NT2/D1 (cell line): ENCODE measurements at regions not wholly inside any gene's neighbourhood (a gene's known extent, or its start where the extent isn't known, plus 50 kb on each side); places are given as distances from the start of the nearest gene placed in this dataset.

ENCODE experiments used
- DNase-seq: peaks from one replicate; pipeline ENCODE4 v3.0.0-alpha.2; 2011; ENCODE audit warnings: low read depth, low spot score
- H3K27me3 ChIP-seq: 2 replicates; pipeline ENCODE4 v1.6.0; 2011; ENCODE audit warnings: mild to moderate bottlenecking; ENCODE audit not compliant: insufficient read length, insufficient read depth
- H3K36me3 ChIP-seq: 2 replicates; pipeline ENCODE4 v1.6.1; 2011; ENCODE audit warnings: mild to moderate bottlenecking, low read length, mixed read lengths; ENCODE audit not compliant: insufficient read depth, insufficient read length
- H3K4me1 ChIP-seq: 2 replicates; pipeline ENCODE4 v1.5.1; 2011; ENCODE audit not compliant: insufficient read depth, insufficient read length
- H3K4me3 ChIP-seq: 2 replicates; pipeline ENCODE4 v1.5.1; 2011; ENCODE audit warnings: low read depth; ENCODE audit not compliant: insufficient read length
- H3K9ac ChIP-seq: 2 replicates; pipeline ENCODE4 v1.6.0; 2011; ENCODE audit warnings: low read depth; ENCODE audit not compliant: insufficient read length
- H3K9me3 ChIP-seq: 2 replicates; pipeline ENCODE4 v1.5.1; 2011; ENCODE audit warnings: mild to moderate bottlenecking, low read length; ENCODE audit not compliant: insufficient read depth
- SUZ12 ChIP-seq: IDR thresholded peaks from 2 replicates; pipeline ENCODE4 v1.6.1; 2011; ENCODE audit not compliant: insufficient read length, insufficient read depth; ENCODE audit errors: extremely low read depth
- YY1 ChIP-seq: IDR thresholded peaks from 2 replicates; pipeline ENCODE4 v1.6.1; 2011; ENCODE audit not compliant: insufficient read length, insufficient read depth
- ZNF274 ChIP-seq: IDR thresholded peaks from 2 replicates; pipeline ENCODE4 v1.6.1; 2011; ENCODE audit warnings: mild to moderate bottlenecking, low read depth, low read length

GRCh38 chr10:100612601-100613595 lies 77.2 kb downstream of the HIF1AN start:
- H3K36me3 ChIP-seq: no peaks in the 10 kb centered on the region
- H3K27me3 ChIP-seq: no peaks in the 10 kb centered on the region
- H3K4me1 ChIP-seq: no peaks in the 10 kb centered on the region
- no peak for TF ChIP-seq ZNF274
- DNase-seq: no peak
- no peak overlapping the region for H3K9ac ChIP-seq
- no peak overlapping the region for H3K4me3 ChIP-seq
- no peaks in the 10 kb centered on the region for H3K9me3 ChIP-seq

GRCh38 chr10:100613846-100614245 lies 78.1 kb downstream of the HIF1AN start:
- no peak for TF ChIP-seq ZNF274
- TF ChIP-seq YY1: no peak
- TF ChIP-seq SUZ12: no peak
- Histone ChIP-seq H3K4me3 (no peak overlapping the region), H3K9ac (no peak overlapping the region), H3K4me1 (no peaks in the 10 kb centered on the region), H3K9me3 (no peaks in the 10 kb centered on the region), H3K36me3 (no peaks in the 10 kb centered on the region), H3K27me3 (no peaks in the 10 kb centered on the region)
- DNase-seq: no peak

GRCh38 chr10:100614429-100615095 lies 78.8 kb downstream of the HIF1AN start:
- H3K4me3 ChIP-seq: no peak overlapping the region
- H3K4me1 ChIP-seq: no peaks in the 10 kb centered on the region
- DNase-seq: no peak
- TF ChIP-seq ZNF274 (no peak), SUZ12 (no peak), YY1 (no peak)
- H3K36me3 ChIP-seq: no peaks in the 10 kb centered on the region
- no peaks in the 10 kb centered on the region for H3K27me3 ChIP-seq
- no peaks in the 10 kb centered on the region for H3K9me3 ChIP-seq
- H3K9ac ChIP-seq: no peak overlapping the region

GRCh38 chr10:100615241-100615640 lies 79.5 kb downstream of the HIF1AN start:
- H3K36me3 ChIP-seq: no peaks in the 10 kb centered on the region
- DNase-seq: no peak
- no peaks in the 10 kb centered on the region for H3K9me3 ChIP-seq
- TF ChIP-seq SUZ12 (no peak), YY1 (no peak), ZNF274 (no peak)
- no peak overlapping the region for H3K4me3 ChIP-seq
- H3K27me3 ChIP-seq: no peaks in the 10 kb centered on the region
- no peaks in the 10 kb centered on the region for H3K4me1 ChIP-seq
- no peak overlapping the region for H3K9ac ChIP-seq

GRCh38 chr10:100615908-100616307 lies 80.2 kb downstream of the HIF1AN start:
- H3K4me3 ChIP-seq: no peak overlapping the region
- H3K27me3 ChIP-seq: no peaks in the 10 kb centered on the region
- TF ChIP-seq YY1 (no peak), ZNF274 (no peak), SUZ12 (no peak)
- H3K9me3 ChIP-seq: no peaks in the 10 kb centered on the region
- H3K9ac ChIP-seq: no peak overlapping the region
- no peak for DNase-seq
- H3K4me1 ChIP-seq: no peaks in the 10 kb centered on the region
- no peaks in the 10 kb centered on the region for H3K36me3 ChIP-seq

- Histone ChIP-seq H3K4me3 (no peak overlapping the region), H3K27me3 (no peaks in the 10 kb centered on the region), H3K9ac (no peak overlapping the region), H3K9me3 (no peaks in the 10 kb centered on the region), H3K36me3 (no peaks in the 10 kb centered on the region), H3K4me1 (no peaks in the 10 kb centered on the region)
- TF ChIP-seq YY1: no peak
- TF ChIP-seq SUZ12: no peak
- no peak for TF ChIP-seq ZNF274
- DNase-seq: no peak
Observed at GRCh38 chr10:100618091-100618615, 82.4 kb downstream of the HIF1AN start.
